CD4-positive, alpha-beta T cell treated with Interleukin-4 for 4 hours (primary cell): ENCODE measurements at regions not wholly inside any gene's neighbourhood (a gene's known extent, or its start where the extent isn't known, plus 50 kb on each side); places are given as distances from the start of the nearest gene placed in this dataset.
"Not testable (repeated sequence)": the region's sequence is repeated elsewhere in the genome, so short reads cannot be mapped to it uniquely, and the experiment has no call there.

ENCODE experiments used
- DNase-seq: peaks from one replicate; pipeline ENCODE4 v3.0.0-alpha.2; 2020

GRCh38 chr5:67617051-67617450 lies 420.5 kb upstream of the CD180 start:
- no peak for DNase-seq

- no peak for DNase-seq
These were observed 416.4 kb upstream of the CD180 start for GRCh38 chr5:67612961-67613360.

GRCh38 chr5:67610186-67610912 lies 413.8 kb upstream of the CD180 start:
- no peak for DNase-seq

- DNase-seq, result no peak
These were observed 411.4 kb upstream of the CD180 start for GRCh38 chr5:67607958-67608357.

GRCh38 chr5:67606586-67606947 lies 410.0 kb upstream of the CD180 start:
- DNase-seq, result no peak

- DNase-seq, result no peak
These were observed 409.4 kb upstream of the CD180 start for GRCh38 chr5:67605730-67606585.

GRCh38 chr5:67591491-67591890 lies 394.9 kb upstream of the CD180 start:
- no peak for DNase-seq

GRCh38 chr5:67588389-67588788 lies 391.8 kb upstream of the CD180 start:
- DNase-seq, result no peak

GRCh38 chr5:67581203-67581602 lies 384.6 kb upstream of the CD180 start:
- no peak for DNase-seq

- DNase-seq, result no peak
These were observed 381.4 kb upstream of the CD180 start for GRCh38 chr5:67578011-67578410.

GRCh38 chr5:67577424-67577823 lies 380.8 kb upstream of the CD180 start:
- no peak for DNase-seq

- no peak for DNase-seq
These were observed 379.5 kb upstream of the CD180 start for GRCh38 chr5:67576112-67576511.

- DNase-seq, result no peak
These were observed 378.5 kb upstream of the CD180 start for GRCh38 chr5:67575087-67575486.

- DNase-seq, result no peak
These were observed 364.7 kb upstream of the CD180 start for GRCh38 chr5:67561151-67561932.

- DNase-seq, result no peak
These were observed 356.2 kb upstream of the CD180 start for GRCh38 chr5:67552773-67553172.

- DNase-seq, result no peak
These were observed 353.3 kb upstream of the CD180 start for GRCh38 chr5:67549947-67550346.

- no peak for DNase-seq
These were observed 352.7 kb upstream of the CD180 start for GRCh38 chr5:67549296-67549618.

GRCh38 chr5:67548520-67549295 lies 352.1 kb upstream of the CD180 start:
- no peak for DNase-seq

- DNase-seq, result no peak
These were observed 351.1 kb upstream of the CD180 start for GRCh38 chr5:67547682-67548081.

GRCh38 chr5:67544942-67545341 lies 348.3 kb upstream of the CD180 start:
- not testable (repeated sequence) for DNase-seq

- no peak for DNase-seq
These were observed 347.2 kb upstream of the CD180 start for GRCh38 chr5:67543720-67544270.

GRCh38 chr5:67542479-67542878 lies 345.9 kb upstream of the CD180 start:
- DNase-seq, result no peak

- DNase-seq, result no peak
These were observed 345.3 kb upstream of the CD180 start for GRCh38 chr5:67541875-67542274.
